K562 (cell line): ENCODE measurements at regions not wholly inside any gene's neighbourhood (a gene's known extent, or its start where the extent isn't known, plus 50 kb on each side); places are given as distances from the start of the nearest gene placed in this dataset.

ENCODE experiments used
- ATF1 ChIP-seq, 2 experiments: fragments of 450-650 bp in 1 of 2; IDR thresholded peaks; 2 replicates each; pipeline ENCODE4 v1.6.1; 2016; ENCODE audit warnings: missing compliant biosample characterization in 1 of 2, missing genetic modification characterization in 1 of 2
- BHLHE40 ChIP-seq: IDR thresholded peaks from 2 replicates; pipeline ENCODE4 v1.6.1; 2011; ENCODE audit warnings: low read length, improper control_type of control experiment
- CBX2 ChIP-seq: fragments of 200-600 bp; sonication (generic); IDR thresholded peaks from one replicate; pipeline ENCODE4 v1.6.1; 2012; ENCODE audit warnings: mild to moderate bottlenecking, low read length, inconsistent platforms; ENCODE audit not compliant: insufficient read depth, poor library complexity, severe bottlenecking
- CREM ChIP-seq: IDR thresholded peaks from 2 replicates; pipeline ENCODE4 v1.6.1; 2014; ENCODE audit warnings: antibody characterized with exemption, low read depth
- HIVEP1 ChIP-seq: fragments of 250-450 bp; sonication (Bioruptor Pico); IDR thresholded peaks from 2 replicates; pipeline ENCODE4 v1.4.0; 2020; ENCODE audit warnings: mild to moderate bottlenecking
- PRPF4 ChIP-seq: fragments of 200-400 bp; formaldehyde crosslinking; IDR thresholded peaks from one replicate; pipeline ENCODE4 v1.6.1; 2017; ENCODE audit warnings: low read length, low read depth, mild to moderate bottlenecking; ENCODE audit not compliant: insufficient read depth, poor library complexity, severe bottlenecking
- SP2 ChIP-seq: IDR thresholded peaks from 2 replicates; pipeline ENCODE4 v1.6.1; 2011; ENCODE audit warnings: mild to moderate bottlenecking, low read depth, low read length, moderate library complexity; ENCODE audit not compliant: poor library complexity, severe bottlenecking; ENCODE audit errors: extremely low read depth
- ZNF830 ChIP-seq: fragments of 250-450 bp; sonication (Bioruptor Pico); IDR thresholded peaks from 2 replicates; pipeline ENCODE4 v1.5.0; 2021; ENCODE audit warnings: mild to moderate bottlenecking
- TF ChIP-seq, protein P1 (sequence below), 2 experiments: fragments of 450-650 bp; conservative IDR thresholded peaks; 2 replicates each; pipeline ENCODE4 v1.6.1; 2017; ENCODE audit warnings: mild to moderate bottlenecking in 2 of 2, moderate library complexity in 2 of 2

DNA sequence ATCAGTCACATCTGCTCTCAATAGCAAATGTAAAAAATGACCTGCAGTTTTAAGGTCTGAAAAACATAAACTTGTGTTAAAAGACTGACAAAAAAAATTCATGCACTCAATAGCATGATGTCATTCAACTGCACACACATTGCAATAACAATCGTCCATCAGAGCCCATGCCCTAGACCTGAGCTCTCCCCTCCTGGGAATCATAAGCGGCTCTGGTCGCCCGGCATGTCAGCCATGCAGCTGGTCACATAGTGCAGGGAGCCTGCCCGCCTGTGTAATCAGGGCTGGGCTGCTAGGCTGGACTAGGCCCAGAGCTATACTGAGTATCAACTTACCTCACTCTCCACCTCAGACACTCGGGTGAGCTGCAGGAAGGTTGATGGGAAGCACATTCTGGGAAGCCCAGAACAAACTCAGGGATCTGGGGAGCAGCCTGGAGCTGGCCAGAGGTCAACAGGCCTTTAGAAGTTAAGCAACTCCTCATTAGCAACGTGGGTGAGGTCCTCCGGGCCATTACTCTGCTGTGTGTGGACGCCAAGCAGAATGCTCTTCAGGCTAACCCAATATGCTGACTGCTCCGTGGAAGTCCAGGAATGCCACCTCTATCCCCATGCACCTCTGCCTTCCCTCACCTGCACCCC lies 165.5 kb downstream of the TTC32 start:
- TF ChIP-seq ZNF830 (CRISPR knock-in tag) = no peak
- TF ChIP-seq SP2 = no peak
- no peak for TF ChIP-seq BHLHE40
- TF ChIP-seq PRPF4 = no peak
- TF ChIP-seq ATF1 (CRISPR knock-in tag; IDR thresholded peaks at IDR 0.05) = no peak
- no peak for TF ChIP-seq ATF1 (tag; IDR thresholded peaks at IDR 0.05)
- no peak for TF ChIP-seq HIVEP1 (CRISPR knock-in tag)
- no peak for TF ChIP-seq CREM
- TF ChIP-seq, protein P1, sequence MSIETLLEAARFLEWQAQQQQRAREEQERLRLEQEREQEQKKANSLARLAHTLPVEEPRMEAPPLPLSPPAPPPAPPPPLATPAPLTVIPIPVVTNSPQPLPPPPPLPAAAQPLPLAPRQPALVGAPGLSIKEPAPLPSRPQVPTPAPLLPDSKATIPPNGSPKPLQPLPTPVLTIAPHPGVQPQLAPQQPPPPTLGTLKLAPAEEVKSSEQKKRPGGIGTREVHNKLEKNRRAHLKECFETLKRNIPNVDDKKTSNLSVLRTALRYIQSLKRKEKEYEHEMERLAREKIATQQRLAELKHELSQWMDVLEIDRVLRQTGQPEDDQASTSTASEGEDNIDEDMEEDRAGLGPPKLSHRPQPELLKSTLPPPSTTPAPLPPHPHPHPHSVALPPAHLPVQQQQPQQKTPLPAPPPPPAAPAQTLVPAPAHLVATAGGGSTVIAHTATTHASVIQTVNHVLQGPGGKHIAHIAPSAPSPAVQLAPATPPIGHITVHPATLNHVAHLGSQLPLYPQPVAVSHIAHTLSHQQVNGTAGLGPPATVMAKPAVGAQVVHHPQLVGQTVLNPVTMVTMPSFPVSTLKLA (conservative IDR thresholded peaks at IDR 0.05) = no peak
- TF ChIP-seq CBX2 = no peak
